ENCODE measurements at regions not wholly inside any gene's neighbourhood (a gene's known extent, or its start where the extent isn't known, plus 50 kb on each side); places are given as distances from the start of the nearest gene placed in this dataset.
A peak's percentile ranks its signal among the peaks of the same experiment; 100 is the strongest.

DNA sequence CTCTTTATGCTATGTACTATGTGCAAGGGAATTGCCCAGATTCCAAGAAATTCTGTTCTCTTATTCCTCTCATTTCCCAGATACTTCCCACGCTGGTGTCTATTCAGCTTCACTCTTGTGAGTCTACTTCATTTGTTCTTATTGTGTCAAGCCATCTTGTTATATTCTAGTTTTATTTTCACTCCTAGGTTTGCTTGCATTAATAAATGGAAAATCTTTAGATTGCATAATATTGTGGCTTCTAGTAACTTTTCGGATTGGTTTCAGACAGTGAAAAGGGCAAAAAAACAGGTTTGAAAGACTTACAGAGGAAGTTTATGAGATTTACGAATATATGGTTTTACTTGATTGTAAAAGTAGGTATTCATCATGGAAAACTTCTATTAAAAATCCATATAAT lies 128.4 kb downstream of the BTC start:
- H3K4me1 ChIP-seq: peaks cover 94% of the 10 kb centered on the region
- peaks cover 76% of the 10 kb centered on the region for H3K4me1 Mint-ChIP-seq (ENCODE audit: low read depth, unreplicated experiment)
- BruUV-seq (replicated peaks): no TSS peak

GRCh38 chr4:74667438-74667837 lies 126.9 kb downstream of the BTC start:
- Histone ChIP-seq H3K9me3 (no peaks in the 10 kb centered on the region; the same call in 1 of the 2 replicates), H3K4me3 (ENCODE audit: low read depth, low read length) (no peak overlapping the region), H3K27me3 (replicated peaks; ENCODE audit: control insufficient read depth, insufficient read depth, low read length) (no peaks in the 10 kb centered on the region), H3K36me3 (ENCODE audit: control insufficient read depth, insufficient read depth, low read length) (no peaks in the 10 kb centered on the region), H3K4me1 (peaks cover 80% of the 10 kb centered on the region)
- H3K27ac Mint-ChIP-seq (ENCODE audit: unreplicated experiment): peak overlapping the region; percentile 67
- POLR2A ChIA-PET: interaction anchor here (1.3 to 1.6 kb wide), 2 partner anchors 13 to 303 kb away, joined by 3 to 11 read pairs; partner anchors contain the start of gene EREG
- H3K4me3 Mint-ChIP-seq (ENCODE audit: unreplicated experiment): peak overlapping the region; percentile 2
- intact Hi-C loops (cut with micrococcal nuclease; ENCODE audit: unreplicated experiment): loop anchor here (1.0 to 10.0 kb wide), 2 partner anchors 193 to 461 kb away; no protein-coding TSS in a partner anchor
- H3K9me3 Mint-ChIP-seq (ENCODE audit: unreplicated experiment): no peaks in the 10 kb centered on the region
- TF ChIP-seq, protein P1, sequence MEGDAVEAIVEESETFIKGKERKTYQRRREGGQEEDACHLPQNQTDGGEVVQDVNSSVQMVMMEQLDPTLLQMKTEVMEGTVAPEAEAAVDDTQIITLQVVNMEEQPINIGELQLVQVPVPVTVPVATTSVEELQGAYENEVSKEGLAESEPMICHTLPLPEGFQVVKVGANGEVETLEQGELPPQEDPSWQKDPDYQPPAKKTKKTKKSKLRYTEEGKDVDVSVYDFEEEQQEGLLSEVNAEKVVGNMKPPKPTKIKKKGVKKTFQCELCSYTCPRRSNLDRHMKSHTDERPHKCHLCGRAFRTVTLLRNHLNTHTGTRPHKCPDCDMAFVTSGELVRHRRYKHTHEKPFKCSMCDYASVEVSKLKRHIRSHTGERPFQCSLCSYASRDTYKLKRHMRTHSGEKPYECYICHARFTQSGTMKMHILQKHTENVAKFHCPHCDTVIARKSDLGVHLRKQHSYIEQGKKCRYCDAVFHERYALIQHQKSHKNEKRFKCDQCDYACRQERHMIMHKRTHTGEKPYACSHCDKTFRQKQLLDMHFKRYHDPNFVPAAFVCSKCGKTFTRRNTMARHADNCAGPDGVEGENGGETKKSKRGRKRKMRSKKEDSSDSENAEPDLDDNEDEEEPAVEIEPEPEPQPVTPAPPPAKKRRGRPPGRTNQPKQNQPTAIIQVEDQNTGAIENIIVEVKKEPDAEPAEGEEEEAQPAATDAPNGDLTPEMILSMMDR (IDR thresholded peaks at IDR 0.05; ENCODE audit: insufficient read depth in 1 of 2, low read depth in 1 of 2, low read length in 1 of 2, severe bottlenecking in 1 of 2, unreplicated experiment in 1 of 2): no peak
- peaks cover 20% of the 10 kb centered on the region for H3K36me3 Mint-ChIP-seq (ENCODE audit: insufficient read depth, unreplicated experiment)
- peaks cover 76% of the 10 kb centered on the region for H3K4me1 Mint-ChIP-seq (ENCODE audit: low read depth, unreplicated experiment)
- TSS peak; percentile 88 for BruUV-seq (replicated peaks)
- no peak for DNase-seq
- CTCF ChIA-PET: interaction anchor here (1.3 kb wide), 1 partner anchor 13 kb away, joined by 10 read pairs; no protein-coding TSS in a partner anchor
- H3K27me3 Mint-ChIP-seq (ENCODE audit: insufficient read depth, unreplicated experiment): no peaks in the 10 kb centered on the region

More for the DNA sequence above, 128.4 kb downstream of the BTC start:
- Mint-ChIP-seq H3K4me3 (ENCODE audit: unreplicated experiment) (no peak overlapping the region), H3K27ac (ENCODE audit: unreplicated experiment) (peak overlapping the region; percentile 85), H3K27me3 (ENCODE audit: insufficient read depth, unreplicated experiment) (no peaks in the 10 kb centered on the region), H3K36me3 (ENCODE audit: insufficient read depth, unreplicated experiment) (peaks cover 20% of the 10 kb centered on the region), H3K9me3 (ENCODE audit: unreplicated experiment) (no peaks in the 10 kb centered on the region)
- Histone ChIP-seq H3K27me3 (replicated peaks; ENCODE audit: control insufficient read depth, insufficient read depth, low read length) (no peaks in the 10 kb centered on the region), H3K36me3 (ENCODE audit: control insufficient read depth, insufficient read depth, low read length) (no peaks in the 10 kb centered on the region), H3K9me3 (no peaks in the 10 kb centered on the region; the same call in 1 of the 2 replicates), H3K4me3 (ENCODE audit: low read depth, low read length) (no peak overlapping the region)
- DNase-seq: no peak
- ChIA-PET CTCF (no interaction called here), POLR2A (no interaction called here)
- intact Hi-C loops (cut with micrococcal nuclease; ENCODE audit: unreplicated experiment): loop anchor here (10.0 kb wide), 1 partner anchor 191 kb away; no protein-coding TSS in a partner anchor
- TF ChIP-seq, protein P1 (IDR thresholded peaks at IDR 0.05; ENCODE audit: insufficient read depth in 1 of 2, low read depth in 1 of 2, low read length in 1 of 2, severe bottlenecking in 1 of 2, unreplicated experiment in 1 of 2): no peak

GRCh38 chr4:74667944-74668343 lies 126.4 kb downstream of the BTC start:
- Histone ChIP-seq H3K27me3 (replicated peaks; ENCODE audit: control insufficient read depth, insufficient read depth, low read length) (no peaks in the 10 kb centered on the region), H3K4me1 (peaks cover 75% of the 10 kb centered on the region), H3K36me3 (ENCODE audit: control insufficient read depth, insufficient read depth, low read length) (no peaks in the 10 kb centered on the region), H3K9me3 (no peaks in the 10 kb centered on the region), H3K4me3 (ENCODE audit: low read depth, low read length) (no peak overlapping the region)
- TF ChIP-seq, protein P1 (IDR thresholded peaks at IDR 0.05; ENCODE audit: insufficient read depth in 1 of 2, low read depth in 1 of 2, low read length in 1 of 2, severe bottlenecking in 1 of 2, unreplicated experiment in 1 of 2): no peak
- intact Hi-C loops (cut with micrococcal nuclease; ENCODE audit: unreplicated experiment): loop anchor here (1.0 to 10.0 kb wide), 7 partner anchors 8 to 466 kb away; no protein-coding TSS in a partner anchor
- Mint-ChIP-seq H3K36me3 (ENCODE audit: insufficient read depth, unreplicated experiment) (peaks cover 20% of the 10 kb centered on the region), H3K27me3 (ENCODE audit: insufficient read depth, unreplicated experiment) (no peaks in the 10 kb centered on the region), H3K9me3 (ENCODE audit: unreplicated experiment) (no peaks in the 10 kb centered on the region), H3K4me1 (ENCODE audit: low read depth, unreplicated experiment) (peaks cover 78% of the 10 kb centered on the region), H3K27ac (ENCODE audit: unreplicated experiment) (peak overlapping the region; percentile 67), H3K4me3 (ENCODE audit: unreplicated experiment) (peak overlapping the region; percentile 2)
- POLR2A ChIA-PET: interaction anchor here (0.5 to 1.6 kb wide), 3 partner anchors 14 to 303 kb away, joined by 3 to 11 read pairs (median 5); partner anchors contain the start of gene EREG
- CTCF ChIA-PET: interaction anchor here (0.6 to 1.3 kb wide), 3 partner anchors 14 to 136 kb away, joined by 3 to 10 read pairs (median 6); no protein-coding TSS in a partner anchor
- peak in 1 of 2 experiments; percentile 57 for DNase-seq
- no TSS peak for BruUV-seq (replicated peaks)
